H1 (cell line): ENCODE measurements at regions not wholly inside any gene's neighbourhood (a gene's known extent, or its start where the extent isn't known, plus 50 kb on each side); places are given as distances from the start of the nearest gene placed in this dataset.

Experiments
- CTCF ChIA-PET: fragments of 300-600 bp; sonication (Branson Sonifier 250); formaldehyde crosslinking; loops from one replicate; lab custom pipeline; 2021; ENCODE audit not compliant: partially characterized antibody; lab: Charles Lee
- POLR2A ChIA-PET: fragments of 300-600 bp; sonication (Branson Sonifier 250); formaldehyde crosslinking; loops from one replicate; lab custom pipeline; 2021; ENCODE audit warnings: inconsistent platforms; ENCODE audit not compliant: partially characterized antibody; lab: Charles Lee
- DNase-seq, 2 experiments: peaks; one replicate each; pipeline versions ENCODE4 v3.0.0 to v3.0.0-alpha.2; 2010 to 2022; ENCODE audit warnings: low spot score in 2 of 2, low read depth in 1 of 2, mixed read lengths in 1 of 2
- FAIRE-seq: peaks from 2 replicates; lab custom pipeline; 2011; peaks lifted over from hg19 to GRCh38; lab: Jason Lieb, UNC
- H2AFZ ChIP-seq: 2 replicates; pipeline ENCODE4 v1.8.1; 2012; ENCODE audit warnings: low read length, inconsistent platforms
- H2AK5ac ChIP-seq: 2 replicates; pipeline ENCODE4 v1.6.1; 2013; ENCODE audit warnings: low read depth, low read length
- H2BK120ac ChIP-seq: replicated peaks from 2 replicates; pipeline ENCODE3; 2013; ENCODE audit warnings: low read depth, low read length, inconsistent platforms
- H2BK12ac ChIP-seq: 2 replicates; pipeline ENCODE4 v1.6.1; 2013; ENCODE audit warnings: low read depth, low read length
- H2BK15ac ChIP-seq: 2 replicates; pipeline ENCODE4 v1.6.1; 2013; ENCODE audit warnings: low read length
- H2BK20ac ChIP-seq: 2 replicates; pipeline ENCODE4 v1.6.1; 2013; ENCODE audit warnings: low read length
- H2BK5ac ChIP-seq: 2 replicates; pipeline ENCODE4 v1.6.1; 2013; ENCODE audit warnings: low read depth, low read length
- H3K14ac ChIP-seq: 2 replicates; pipeline ENCODE4 v1.6.1; 2013; ENCODE audit warnings: inconsistent platforms; ENCODE audit not compliant: insufficient read length
- H3K18ac ChIP-seq: 2 replicates; pipeline ENCODE4 v1.6.1; 2013; ENCODE audit warnings: low read length; ENCODE audit errors: extremely low read depth
- H3K23ac ChIP-seq: 2 replicates; pipeline ENCODE4 v1.6.1; 2013; ENCODE audit warnings: inconsistent platforms; ENCODE audit not compliant: insufficient read length
- H3K23me2 ChIP-seq: 2 replicates; pipeline ENCODE4 v1.6.1; 2013; ENCODE audit warnings: low read depth, low read length
- H3K27ac ChIP-seq: 2 replicates; pipeline ENCODE4 v1.6.1; 2011; ENCODE audit warnings: low read depth, low read length, inconsistent platforms
- H3K27me3 ChIP-seq, 4 experiments: replicated peaks in 1 of 4; 1 replicate in 1 of 4; 2 replicates in 3 of 4; pipeline versions ENCODE4 v1.6.1 to v1.8.1; 2011 to 2013; ENCODE audit warnings: low read length in 3 of 4, mild to moderate bottlenecking in 3 of 4, inconsistent platforms in 2 of 4, mixed read lengths in 2 of 4, moderate library complexity in 1 of 4; ENCODE audit not compliant: control insufficient read depth in 3 of 4, insufficient read depth in 3 of 4; ENCODE audit errors: extremely low read depth in 1 of 4
- H3K36me3 ChIP-seq, 4 experiments: 2 replicates each; pipeline versions ENCODE4 v1.6.1 to v1.8.1; 2011 to 2013; ENCODE audit warnings: mild to moderate bottlenecking in 4 of 4, low read length in 3 of 4, moderate library complexity in 2 of 4, control low read depth in 1 of 4, inconsistent platforms in 1 of 4; ENCODE audit not compliant: insufficient read depth in 4 of 4, control insufficient read depth in 2 of 4
- H3K4ac ChIP-seq: replicated peaks from 2 replicates; pipeline ENCODE3; 2013; ENCODE audit warnings: low read length, low read depth, mixed read lengths, inconsistent platforms; ENCODE audit not compliant: insufficient read length
- H3K4me1 ChIP-seq, 4 experiments: replicated peaks in 1 of 4; 1 replicate in 1 of 4; 2 replicates in 3 of 4; pipeline versions ENCODE4 v1.6.1 to v1.8.1; 2011 to 2013; ENCODE audit warnings: low read length in 3 of 4, inconsistent platforms in 2 of 4, mixed read lengths in 1 of 4; ENCODE audit not compliant: insufficient read depth in 4 of 4, control insufficient read depth in 3 of 4
- H3K4me2 ChIP-seq, 2 experiments: 2 replicates each; pipeline versions ENCODE4 v1.6.1 to v1.8.1; 2011 to 2013; ENCODE audit warnings: low read depth in 2 of 2, low read length in 2 of 2, control low read depth in 1 of 2, inconsistent platforms in 1 of 2, mild to moderate bottlenecking in 1 of 2; ENCODE audit not compliant: insufficient read depth in 1 of 2
- H3K4me3 ChIP-seq, 4 experiments: fragments of 200-600, 300-600 bp in 1 of 4; sonication (generic), shearing (Covaris generic), sonication (Bioruptor Twin) in 1 of 4; 2 replicates each; pipeline versions ENCODE4 v1.5.1 to v1.8.1; 2011 to 2016; ENCODE audit warnings: low read length in 4 of 4, low read depth in 3 of 4, control low read depth in 2 of 4, inconsistent platforms in 2 of 4, mild to moderate bottlenecking in 2 of 4, mixed read lengths in 1 of 4, moderate library complexity in 1 of 4; ENCODE audit not compliant: insufficient read depth in 2 of 4; ENCODE audit errors: extremely low read depth in 1 of 4
- H3K56ac ChIP-seq: replicated peaks from 2 replicates; pipeline ENCODE3; 2013; ENCODE audit warnings: low read depth, mild to moderate bottlenecking, mixed read lengths, low read length, inconsistent platforms; ENCODE audit not compliant: insufficient read length
- H3K79me1 ChIP-seq: 2 replicates; pipeline ENCODE4 v1.6.1; 2013; ENCODE audit warnings: low read depth, low read length, control low read depth
- H3K79me2 ChIP-seq, 2 experiments: 2 replicates each; pipeline versions ENCODE4 v1.6.1 to v1.8.1; 2012 to 2013; ENCODE audit warnings: low read length in 2 of 2, mild to moderate bottlenecking in 2 of 2, inconsistent platforms in 1 of 2; ENCODE audit not compliant: insufficient read depth in 2 of 2, control insufficient read depth in 1 of 2
- H3K9ac ChIP-seq, 4 experiments: replicated peaks in 1 of 4; 1 replicate in 1 of 4; 2 replicates in 3 of 4; pipeline versions ENCODE4 v1.6.1 to v1.8.1; 2011 to 2013; ENCODE audit warnings: low read depth in 3 of 4, low read length in 3 of 4, control low read depth in 2 of 4, mild to moderate bottlenecking in 2 of 4, moderate library complexity in 2 of 4, inconsistent platforms in 1 of 4; ENCODE audit errors: extremely low read depth in 1 of 4
- H3K9me3 ChIP-seq, 2 experiments: 2 replicates each; pipeline versions ENCODE4 v1.6.1 to v1.8.1; 2012 to 2013; ENCODE audit warnings: mild to moderate bottlenecking in 2 of 2, moderate library complexity in 2 of 2, control low read depth in 1 of 2, inconsistent platforms in 1 of 2, low read depth in 1 of 2, low read length in 1 of 2, mixed read lengths in 1 of 2; ENCODE audit not compliant: insufficient read depth in 2 of 2
- H4K20me1 ChIP-seq, 2 experiments: replicated peaks in 1 of 2; 2 replicates each; pipeline versions ENCODE3 to v1.8.1; 2011 to 2013; ENCODE audit warnings: inconsistent platforms in 2 of 2, low read length in 2 of 2, mild to moderate bottlenecking in 1 of 2; ENCODE audit not compliant: insufficient read depth in 2 of 2, control insufficient read depth in 1 of 2
- H4K5ac ChIP-seq: 2 replicates; pipeline ENCODE4 v1.6.1; 2013; ENCODE audit warnings: low read length, low read depth, mixed read lengths, inconsistent platforms; ENCODE audit not compliant: insufficient read length
- H4K8ac ChIP-seq: 2 replicates; pipeline ENCODE4 v1.8.0; 2013; ENCODE audit warnings: mild to moderate bottlenecking, moderate library complexity, low read length, inconsistent platforms; ENCODE audit not compliant: insufficient read depth; ENCODE audit errors: extremely low read depth
- H4K91ac ChIP-seq: replicated peaks from 2 replicates; pipeline ENCODE3; 2013; ENCODE audit warnings: low read length, mixed read lengths, inconsistent platforms; ENCODE audit not compliant: insufficient read length
- EP300 ChIP-seq, 2 experiments: IDR thresholded peaks; 1 replicate in 1 of 2; 2 replicates in 1 of 2; pipeline ENCODE4 v1.6.1; 2011 to 2012; ENCODE audit warnings: low read depth in 2 of 2, low read length in 2 of 2, mild to moderate bottlenecking in 2 of 2, borderline replicate concordance in 1 of 2, inconsistent platforms in 1 of 2, moderate library complexity in 1 of 2
- NANOG ChIP-seq: IDR thresholded peaks from 2 replicates; pipeline ENCODE4 v1.6.1; 2011; ENCODE audit warnings: low read length, low read depth, mild to moderate bottlenecking, inconsistent platforms; ENCODE audit not compliant: insufficient read depth, poor library complexity, severe bottlenecking
- NRF1 ChIP-seq: IDR thresholded peaks from 2 replicates; pipeline ENCODE4 v1.6.1; 2011; ENCODE audit warnings: mild to moderate bottlenecking, low read depth, low read length, improper control_type of control experiment
- POLR2AphosphoS5 ChIP-seq: IDR thresholded peaks from 2 replicates; pipeline ENCODE4 v1.6.1; 2011; ENCODE audit warnings: low read depth, low read length
- POU5F1 ChIP-seq: IDR thresholded peaks from 2 replicates; pipeline ENCODE4 v1.6.1; 2011; ENCODE audit warnings: low read depth, mild to moderate bottlenecking, low read length, moderate library complexity
- SP2 ChIP-seq: IDR thresholded peaks from 2 replicates; pipeline ENCODE4 v1.6.1; 2012; ENCODE audit warnings: mild to moderate bottlenecking, low read length, inconsistent platforms
- TAF1 ChIP-seq: IDR thresholded peaks from 2 replicates; pipeline ENCODE4 v1.6.1; 2011; ENCODE audit warnings: mild to moderate bottlenecking, low read depth, low read length
- USF2 ChIP-seq: IDR thresholded peaks from 2 replicates; pipeline ENCODE4 v1.6.1; 2011; ENCODE audit warnings: low read length, improper control_type of control experiment
- WGBS, 2 experiments: shearing (Covaris generic) in 1 of 2; methylation state at CpG; one replicate each; pipeline versions ENCODE4 v1.1.6 to v1.1.7; 2013 to 2015; ENCODE audit warnings: low lambda C conversion rate in 2 of 2, mixed read lengths in 2 of 2, inconsistent platforms in 1 of 2, low coverage in 1 of 2, missing lambda C conversion rate in 1 of 2; ENCODE audit not compliant: insufficient replicate concordance in 2 of 2, insufficient coverage in 1 of 2, insufficient read length in 1 of 2; ENCODE audit errors: extremely low coverage in 1 of 2, missing lambda C conversion rate in 1 of 2; 5-methylcytosine and 5-hydroxymethylcytosine counted together

- H4K5ac ChIP-seq, result no peak overlapping the region
- FAIRE-seq (no peak), DNase-seq (no peak)
- H2AK5ac ChIP-seq, result no peak overlapping the region
- H2BK5ac ChIP-seq, result no peak overlapping the region
- H3K9ac ChIP-seq, result no peak overlapping the region
- no peaks in the 10 kb centered on the region for H3K23me2 ChIP-seq
- no peak overlapping the region for H2BK15ac ChIP-seq
- H3K4ac ChIP-seq, result no peak overlapping the region
- no peak overlapping the region for H2BK120ac ChIP-seq
- no peaks in the 10 kb centered on the region for H4K20me1 ChIP-seq
- no peaks in the 10 kb centered on the region for H3K79me2 ChIP-seq
- H4K8ac ChIP-seq, result no peak overlapping the region
- H3K23ac ChIP-seq, result no peak overlapping the region
- H3K14ac ChIP-seq, result no peak overlapping the region
- H3K18ac ChIP-seq, result no peak overlapping the region
- no peaks in the 10 kb centered on the region for H3K9me3 ChIP-seq
- no peaks in the 10 kb centered on the region for H3K4me1 ChIP-seq
- 90% methylated on average over 5 of the region's 5 CpGs; no CpG with 5 or more reads in 1 of the 2 experiments for WGBS, 2 experiments
- no peak overlapping the region for H3K4me3 ChIP-seq
- no peaks in the 10 kb centered on the region for H3K36me3 ChIP-seq
- no peak for TF ChIP-seq USF2
- no peak for TF ChIP-seq EP300 (IDR thresholded peaks at IDR 0.05; ENCODE audit: borderline replicate concordance in 1 of 2, low read depth in 2 of 2, low read length in 2 of 2)
- TF ChIP-seq NRF1, result no peak
- TF ChIP-seq TAF1, result no peak
- TF ChIP-seq NANOG, result no peak
- TF ChIP-seq SP2, result no peak
- no peak for TF ChIP-seq POU5F1
- no peak for TF ChIP-seq POLR2AphosphoS5
- H3K56ac ChIP-seq, result no peak overlapping the region
- H3K27me3 ChIP-seq, result no peaks in the 10 kb centered on the region
- no peaks in the 10 kb centered on the region for H3K79me1 ChIP-seq
- ChIA-PET POLR2A (no interaction called here), CTCF (no interaction called here)
- H3K4me2 ChIP-seq, result no peak overlapping the region
- no peak overlapping the region for H4K91ac ChIP-seq
- H3K27ac ChIP-seq, result no peak overlapping the region
- H2BK20ac ChIP-seq, result no peak overlapping the region
- 0 out of 2 replicates have a peak overlapping the region, but pooled peaks have one; percentile 39 for H2AFZ ChIP-seq
- H2BK12ac ChIP-seq, result no peak overlapping the region
Observed at GRCh38 chr1:188642704-188643103, 1814.0 kb downstream of the PLA2G4A start.
